RCC 7860 (cell line): ENCODE measurements at regions not wholly inside any gene's neighbourhood (a gene's known extent, or its start where the extent isn't known, plus 50 kb on each side); places are given as distances from the start of the nearest gene placed in this dataset.
"Not testable (repeated sequence)": the region's sequence is repeated elsewhere in the genome, so short reads cannot be mapped to it uniquely, and the experiment has no call there.

Source experiments
- DNase-seq: peaks from one replicate; pipeline ENCODE4 v3.0.0-alpha.2; 2015; ENCODE audit warnings: low spot score
- FAIRE-seq: peaks from 2 replicates; lab custom pipeline; 2012; peaks lifted over from hg19 to GRCh38; lab: Jason Lieb, UNC

DNA sequence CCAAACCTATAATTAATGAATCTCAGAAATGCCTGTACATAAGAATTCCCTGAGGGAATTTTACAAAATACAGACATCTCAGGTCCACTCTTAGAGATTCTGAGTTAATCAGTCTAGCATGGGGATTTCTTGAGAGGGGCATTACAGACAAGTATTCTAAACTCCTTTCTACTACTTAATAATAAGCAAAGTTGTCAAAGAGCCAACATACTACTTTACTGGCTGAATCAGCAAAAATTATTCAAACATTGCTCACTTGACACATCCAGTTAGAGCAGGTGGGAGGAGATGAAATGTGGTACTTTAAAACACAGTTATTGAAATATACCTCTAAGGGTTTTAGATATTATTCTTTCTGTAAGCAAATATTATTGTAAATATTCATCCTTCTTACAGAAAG, 1164.7 kb downstream of the CDY2B start:
- DNase-seq (no peak), FAIRE-seq (peak; percentile 25)

DNA sequence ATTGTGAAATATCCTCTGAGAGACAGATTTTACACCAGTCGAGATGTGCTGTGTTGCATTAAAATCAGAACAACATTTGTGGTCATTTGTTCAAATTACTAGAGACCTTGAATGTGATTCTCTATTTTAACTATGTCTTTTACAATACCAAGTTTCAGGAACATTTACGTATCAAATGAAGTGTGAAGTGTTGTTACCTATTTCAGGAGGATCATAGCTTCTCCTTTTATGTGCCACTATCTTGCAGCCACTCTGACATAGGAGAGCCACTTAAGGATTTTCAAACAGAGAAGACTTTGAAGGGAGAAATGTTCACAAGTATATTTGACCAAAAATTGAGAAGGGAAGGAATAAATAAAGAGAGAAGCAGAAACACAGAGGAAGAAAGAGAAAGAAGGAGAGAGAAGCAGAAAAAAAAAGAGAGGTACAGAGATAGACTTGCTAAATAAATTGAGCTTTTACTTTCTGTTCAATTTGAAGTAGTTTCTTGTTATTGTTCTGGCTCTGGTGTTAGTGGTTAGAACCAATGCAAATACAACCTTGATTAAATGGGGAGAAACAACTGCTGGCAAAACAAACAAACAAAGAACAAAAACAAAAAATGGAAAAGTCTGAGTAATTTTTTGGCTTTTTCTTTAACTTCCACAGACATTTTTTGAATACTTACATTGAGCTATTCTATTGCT, 1206.8 kb downstream of the CDY2B start:
- DNase-seq, result no peak
- FAIRE-seq, result no peak

DNA sequence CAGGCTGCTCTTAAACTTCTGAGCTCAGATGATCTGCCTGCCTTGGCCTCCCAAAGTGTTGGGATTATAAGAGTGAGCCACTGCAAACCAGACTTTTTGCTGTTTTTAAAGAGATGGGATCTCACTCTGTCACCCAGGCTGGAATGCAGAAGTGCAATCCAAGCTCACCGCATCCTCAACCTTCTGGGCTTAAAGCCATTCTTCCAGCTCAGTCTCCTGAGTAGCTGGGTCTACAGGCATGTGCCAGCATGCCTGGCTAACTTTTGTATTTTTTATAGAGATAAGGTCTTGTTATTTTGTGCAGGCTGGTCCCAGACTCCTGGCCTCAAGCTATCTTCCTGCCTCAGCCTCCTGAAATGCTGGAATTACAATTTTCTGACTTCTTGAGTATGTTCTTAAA, 1211.6 kb downstream of the CDY2B start:
- DNase-seq (peak; percentile 27), FAIRE-seq (no peak)

DNA sequence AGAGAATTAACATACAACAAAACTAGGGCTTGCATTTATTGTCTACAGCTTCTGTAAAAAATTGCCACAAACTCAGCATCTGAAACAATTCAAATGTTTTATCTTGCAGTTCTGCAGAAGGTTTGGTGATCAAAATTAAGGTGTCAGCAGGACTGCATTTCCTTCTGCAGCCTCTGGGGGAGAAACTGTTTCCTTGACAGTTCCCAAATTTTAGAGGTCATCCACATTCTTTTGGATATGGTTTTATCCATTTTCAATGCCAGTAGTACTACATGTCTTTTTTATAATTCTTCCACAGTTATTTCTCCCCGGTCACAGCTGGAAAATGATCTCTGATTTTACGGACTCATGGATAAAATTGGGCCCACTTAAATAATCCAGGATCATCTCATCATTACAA, 1217.3 kb downstream of the CDY2B start:
- FAIRE-seq (no peak), DNase-seq (no peak)

DNA sequence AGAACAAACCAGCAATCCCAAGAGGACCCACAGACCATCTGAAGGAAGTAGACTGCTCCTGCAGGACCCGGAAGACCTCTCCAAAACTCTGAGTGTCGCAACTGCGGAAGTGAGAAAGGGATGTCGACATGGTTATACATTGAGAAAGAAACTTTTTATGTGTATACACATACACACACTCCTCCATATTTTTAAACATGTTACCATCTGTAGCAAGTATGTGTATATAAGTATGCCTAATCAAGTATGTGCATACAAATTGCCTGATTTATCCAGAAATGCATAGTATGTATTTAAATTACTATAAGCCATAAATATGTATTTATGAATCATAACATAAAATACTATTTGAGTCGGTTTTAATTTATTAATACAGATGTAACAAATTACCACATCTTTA, 1220.7 kb downstream of the CDY2B start:
- peak; percentile 20 for FAIRE-seq

DNA sequence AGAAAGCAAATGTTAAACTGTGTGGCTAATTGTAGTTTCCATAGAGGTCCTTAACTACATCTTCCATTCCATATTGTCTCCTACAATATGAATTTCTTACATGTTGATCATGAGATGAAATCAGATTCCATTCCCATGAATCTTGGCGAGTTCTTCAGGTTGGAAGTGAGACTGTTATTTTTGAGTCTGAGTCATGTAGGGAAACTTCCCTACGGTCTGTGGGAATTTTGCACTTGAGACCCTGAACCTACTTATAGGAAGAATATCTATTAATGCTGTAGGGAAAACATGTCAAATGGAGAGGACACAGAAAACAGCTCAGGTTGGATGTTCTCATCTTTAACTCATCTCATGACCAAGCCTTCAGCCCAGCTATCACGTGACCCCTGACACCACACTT, 1226.0 kb downstream of the CDY2B start:
- DNase-seq, result peak; percentile 74
- FAIRE-seq, result peak; percentile 87

More for the DNA sequence above, 1220.7 kb downstream of the CDY2B start:
- no peak for DNase-seq

DNA sequence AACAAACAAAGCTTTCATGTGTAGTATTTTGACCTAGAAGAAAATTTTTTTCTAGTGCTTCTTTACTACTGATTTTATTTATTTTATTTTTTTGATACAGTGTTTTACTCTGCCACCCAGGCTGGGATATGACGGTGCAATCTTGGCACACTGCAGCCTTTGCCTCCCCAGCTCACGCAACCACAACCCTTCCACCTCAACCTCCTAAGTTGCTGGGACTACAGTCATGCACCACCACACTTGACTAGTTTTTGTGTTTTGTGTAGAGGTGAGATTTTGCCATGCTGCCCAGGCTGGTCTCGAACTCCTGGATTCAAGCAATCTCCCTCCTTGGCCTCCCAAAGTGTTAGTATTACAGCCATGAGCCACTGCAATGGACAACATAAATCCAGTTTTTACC, 1234.0 kb downstream of the CDY2B start:
- peak; percentile 97 for FAIRE-seq
- peak; percentile 76 for DNase-seq

DNA sequence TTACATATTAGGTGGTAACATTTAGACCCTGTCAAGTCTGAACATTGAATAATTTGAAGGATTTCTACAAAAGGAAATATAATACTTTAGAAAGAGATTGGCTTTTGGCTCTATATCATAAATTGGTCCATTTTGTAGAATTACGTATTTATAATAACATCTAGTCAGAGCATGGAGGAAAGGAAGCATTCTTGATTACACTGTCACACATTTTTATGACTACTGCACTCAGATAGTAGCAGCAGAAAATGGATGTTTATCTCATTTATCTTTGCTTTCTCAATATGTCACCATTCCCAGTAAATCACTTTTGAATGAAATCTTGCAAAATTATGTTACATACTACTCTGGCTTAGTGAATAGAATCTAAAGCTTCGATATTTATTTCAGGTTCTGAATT, 1234.6 kb downstream of the CDY2B start:
- no peak for FAIRE-seq
- DNase-seq, result no peak

DNA sequence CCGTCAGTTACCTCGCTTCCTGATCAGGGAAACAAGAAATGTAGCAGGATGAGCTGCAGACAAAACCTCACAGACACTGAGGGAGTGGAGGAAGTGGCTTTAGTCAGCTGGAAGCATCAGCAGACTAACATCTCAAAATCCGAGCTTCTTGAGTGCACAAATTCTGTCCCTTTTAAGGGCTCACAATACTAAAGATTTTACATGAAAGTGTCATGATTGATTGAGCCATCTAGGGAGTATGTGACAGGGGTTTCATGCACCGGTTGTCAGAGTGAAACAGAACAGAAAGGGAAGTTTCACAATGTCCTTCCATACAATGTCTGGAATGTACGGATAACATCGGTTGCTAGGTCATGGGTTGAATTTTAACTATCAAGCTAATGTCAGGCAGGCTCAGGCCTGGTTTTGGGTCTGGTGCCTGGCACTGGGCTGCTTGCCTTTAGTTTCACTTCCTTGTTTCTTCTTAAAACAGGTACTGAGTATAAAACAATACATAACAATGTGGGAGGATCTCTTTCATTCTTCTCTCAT, 1235.7 kb downstream of the CDY2B start:
- DNase-seq (peak; percentile 89), FAIRE-seq (peak; percentile 99)

DNA sequence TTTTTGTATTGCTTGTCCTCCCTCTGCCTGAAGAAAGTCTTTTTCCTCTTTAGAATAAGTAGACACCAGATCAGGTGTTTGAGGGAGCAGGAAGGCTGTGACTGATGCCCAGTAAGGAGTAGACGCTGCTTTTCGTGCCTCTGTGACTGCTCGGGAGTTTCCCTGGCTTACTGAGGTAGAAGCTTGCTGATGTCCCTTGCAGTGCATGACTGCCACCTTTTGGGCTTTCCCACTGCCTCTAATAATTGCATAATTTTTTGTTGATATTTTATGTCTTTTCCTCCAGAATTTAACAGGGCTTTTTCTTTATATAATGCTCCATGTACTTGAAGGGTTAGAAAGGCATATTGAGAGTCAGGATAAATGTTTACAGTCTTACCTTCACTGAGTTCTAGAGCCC, 1240.2 kb downstream of the CDY2B start:
- FAIRE-seq (peak; percentile 64), DNase-seq (no peak)

DNA sequence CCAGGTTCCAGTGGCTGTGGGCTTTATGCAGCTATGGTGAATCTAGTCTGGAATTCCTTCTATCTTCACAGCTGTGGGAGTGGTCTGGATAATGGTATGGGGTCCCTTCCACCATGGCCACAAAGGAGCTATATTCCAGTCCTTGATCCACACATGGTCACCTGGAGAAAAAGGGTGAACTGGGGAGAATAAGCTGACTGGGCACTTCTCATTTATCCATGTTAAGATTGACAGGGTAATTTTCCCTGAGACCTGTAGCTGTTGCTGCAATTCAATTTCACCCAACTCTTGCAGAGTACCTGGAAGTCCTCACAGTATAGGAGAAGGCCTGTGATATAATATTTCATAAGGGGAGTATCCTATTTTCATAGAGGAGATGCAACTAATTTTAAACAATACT, 1241.3 kb downstream of the CDY2B start:
- not testable (repeated sequence) for DNase-seq, FAIRE-seq

DNA sequence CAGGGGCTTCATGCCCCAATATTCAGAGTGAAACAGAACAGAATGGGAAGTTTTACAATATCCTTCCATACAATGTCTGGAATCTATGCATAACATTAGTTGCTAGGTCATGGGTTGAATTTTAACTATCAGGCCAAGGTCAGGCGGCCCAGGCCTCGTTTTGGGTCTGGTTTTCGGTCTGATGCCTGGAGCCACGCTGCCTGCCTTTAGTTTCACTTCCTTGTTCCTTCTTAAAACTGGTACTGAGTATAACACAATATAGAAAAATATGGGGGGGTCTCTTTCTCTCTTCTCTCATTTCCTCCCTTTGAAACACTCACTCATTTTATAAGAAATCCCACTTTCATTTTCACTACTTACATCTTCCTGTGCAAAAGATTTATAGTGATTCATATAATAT, 1243.8 kb downstream of the CDY2B start:
- DNase-seq, result no peak
- FAIRE-seq, result peak; percentile 58

DNA sequence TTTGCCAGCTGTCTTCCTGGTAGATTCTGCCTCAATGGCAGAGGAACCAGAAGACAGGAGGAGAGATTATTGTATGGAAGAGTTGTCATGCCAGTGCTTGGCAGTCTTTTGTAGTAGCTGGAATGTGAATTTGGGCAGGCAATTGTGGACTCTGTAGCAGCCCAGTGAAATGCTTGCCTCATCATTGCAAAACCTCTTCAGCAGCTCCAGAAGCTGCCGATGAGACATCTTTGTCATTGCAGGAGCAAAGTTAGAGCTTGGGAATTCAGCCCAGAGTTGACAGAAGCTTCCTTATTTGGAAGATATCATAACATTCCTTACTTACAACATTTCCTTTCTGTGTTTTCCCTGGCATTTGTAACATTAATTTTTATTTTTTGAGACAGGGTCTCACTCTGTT, 1250.9 kb downstream of the CDY2B start:
- DNase-seq (no peak), FAIRE-seq (no peak)

DNA sequence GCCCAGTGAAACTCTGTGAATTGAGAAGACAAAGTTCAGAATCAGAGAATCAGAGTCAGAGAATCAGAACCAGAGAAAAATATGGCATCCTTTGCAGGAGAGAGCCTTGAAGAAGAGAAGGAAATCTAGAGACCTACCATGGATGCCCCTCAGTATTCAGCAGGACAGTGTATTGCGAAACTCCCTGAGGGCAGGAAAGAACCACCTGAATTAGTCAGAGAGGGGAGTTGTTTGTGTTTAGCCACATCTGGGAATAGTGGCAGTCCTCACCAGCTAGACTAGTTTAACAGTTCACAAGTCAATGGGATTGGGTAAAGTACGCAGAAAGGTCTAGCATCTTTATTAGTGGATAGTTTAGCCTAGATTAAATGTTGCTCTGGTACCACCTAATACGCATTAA, 1252.9 kb downstream of the CDY2B start:
- DNase-seq (no peak), FAIRE-seq (no peak)

DNA sequence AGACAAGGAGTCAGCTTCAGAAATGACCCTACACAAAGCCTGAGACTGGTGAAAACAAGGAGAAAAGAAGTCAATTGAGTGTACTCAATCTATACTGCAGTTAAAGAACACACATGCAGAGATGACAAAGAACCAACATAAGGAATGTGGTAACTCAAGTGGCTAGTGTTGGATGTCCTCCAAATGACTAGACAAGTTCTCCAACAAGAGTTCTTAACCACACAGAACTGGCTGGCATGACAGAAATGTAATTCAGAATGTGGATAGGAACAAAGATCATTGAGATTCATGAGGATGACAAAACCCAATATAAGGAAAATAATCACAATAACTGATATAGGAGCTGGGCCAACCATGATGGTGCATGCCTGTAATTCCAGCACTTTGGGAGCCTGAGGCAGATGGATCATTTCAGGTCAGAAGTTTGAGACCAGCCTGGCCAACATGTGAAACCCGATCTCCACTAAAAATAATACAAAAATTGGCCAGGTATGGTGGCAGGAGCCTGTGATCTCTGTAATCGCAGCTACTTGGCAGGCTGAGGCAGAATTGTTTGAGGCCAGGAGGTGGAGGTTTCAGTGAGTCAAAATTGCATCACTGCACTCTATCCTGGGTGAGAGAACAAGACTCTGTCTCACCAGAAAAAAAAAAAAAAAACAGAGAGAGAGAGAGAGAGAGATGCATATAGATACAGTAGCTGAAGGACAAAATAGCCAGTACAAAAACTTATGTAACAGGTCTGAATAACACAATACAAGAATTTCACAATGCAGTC, 1263.6 kb downstream of the CDY2B start:
- FAIRE-seq (peak; percentile 99), DNase-seq (peak; percentile 79)

DNA sequence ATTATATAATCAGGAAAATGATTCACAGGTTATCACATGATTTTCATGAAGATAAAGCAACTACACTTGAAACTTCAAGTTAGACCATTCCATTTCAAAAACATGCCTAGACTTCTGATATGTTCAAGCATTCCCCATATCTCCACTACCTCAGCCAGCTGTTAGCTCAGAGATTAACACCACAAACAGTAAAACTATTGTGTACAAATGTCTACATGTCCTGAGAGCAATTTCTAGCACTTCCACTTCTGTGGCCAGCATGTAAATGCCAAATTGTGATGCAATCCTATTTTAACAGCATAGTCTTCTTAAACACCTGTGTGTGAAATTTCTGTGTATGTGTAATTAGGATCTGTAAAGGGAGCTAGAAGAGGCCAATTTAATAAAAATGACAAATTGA, 1271.3 kb downstream of the CDY2B start:
- no peak for DNase-seq
- FAIRE-seq, result peak; percentile 44

DNA sequence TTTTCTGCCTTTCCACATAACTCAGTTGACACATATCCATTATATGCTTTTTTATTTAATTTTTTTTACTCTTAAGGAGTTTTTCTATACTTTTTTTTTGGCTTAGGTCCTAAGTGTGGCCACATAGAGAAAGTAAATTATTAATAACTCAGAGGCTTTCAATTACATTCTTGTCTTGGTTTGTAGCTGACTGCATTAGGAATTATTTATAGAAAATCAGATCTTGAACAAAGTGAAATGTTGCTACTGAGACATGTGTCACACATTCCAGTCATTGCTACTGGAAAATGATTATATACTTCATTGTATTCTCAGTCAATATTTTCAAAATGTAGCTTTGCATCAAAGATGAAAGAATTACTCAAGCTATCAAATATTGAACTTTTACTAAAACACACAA, 1277.9 kb downstream of the CDY2B start:
- FAIRE-seq (peak; percentile 99), DNase-seq (peak; percentile 74)

DNA sequence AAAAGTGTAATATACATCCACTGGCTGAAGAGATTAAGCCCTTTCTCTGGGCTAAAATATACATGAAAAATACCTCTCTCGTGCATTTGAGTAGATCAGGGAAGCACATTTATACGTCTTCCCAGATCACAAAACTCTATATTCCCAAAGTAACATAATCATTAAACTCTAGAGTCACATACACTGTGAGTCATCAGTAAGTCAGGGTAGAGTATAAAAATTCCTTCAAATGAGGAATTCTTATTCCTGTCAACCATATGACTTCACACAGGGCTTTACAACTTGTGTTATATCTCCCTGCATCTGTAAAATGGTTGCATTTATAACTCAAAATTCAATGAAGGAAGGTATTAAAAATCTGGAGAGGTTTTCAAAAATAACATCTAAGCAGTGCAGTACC, 1278.4 kb downstream of the CDY2B start:
- FAIRE-seq (no peak), DNase-seq (peak; percentile 78)

DNA sequence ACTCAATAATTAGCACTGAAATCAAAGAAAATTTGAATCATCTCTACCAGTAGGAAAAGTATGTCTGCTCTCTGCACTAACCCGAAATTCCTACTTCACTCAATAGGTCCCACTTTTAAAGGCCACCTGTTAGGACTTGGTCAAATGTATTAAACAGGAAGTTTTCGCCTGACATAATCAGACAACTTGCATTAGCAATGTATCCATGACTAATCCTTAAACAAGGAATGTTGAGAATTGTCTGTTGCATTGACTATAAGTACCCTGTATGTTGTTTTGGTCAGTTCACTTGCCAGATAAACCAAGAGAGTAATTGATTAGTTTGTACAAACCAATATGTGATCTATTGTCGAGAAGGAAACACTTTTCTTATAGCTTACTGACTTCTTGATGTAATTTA, 1308.0 kb downstream of the CDY2B start:
- FAIRE-seq (no peak), DNase-seq (no peak)

DNA sequence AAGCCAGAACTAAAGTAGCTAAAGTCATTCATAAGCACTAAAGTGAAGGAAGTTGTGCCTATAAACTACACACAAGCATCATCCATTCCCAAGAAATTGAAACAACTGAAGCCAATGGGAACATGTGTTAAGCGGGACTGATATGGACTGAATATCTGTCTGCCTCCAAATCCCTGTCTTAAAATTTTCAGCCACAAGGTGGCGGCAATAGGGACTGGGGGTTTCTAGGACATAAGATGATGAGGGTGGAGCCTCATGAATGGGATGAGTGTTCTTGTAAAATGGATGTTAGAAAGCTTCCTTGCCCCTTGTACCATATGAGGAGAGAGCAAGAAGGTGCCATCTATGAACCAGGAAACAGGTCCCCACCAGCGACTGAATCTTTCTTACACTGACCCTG, 1317.5 kb downstream of the CDY2B start:
- FAIRE-seq (no peak), DNase-seq (no peak)

DNA sequence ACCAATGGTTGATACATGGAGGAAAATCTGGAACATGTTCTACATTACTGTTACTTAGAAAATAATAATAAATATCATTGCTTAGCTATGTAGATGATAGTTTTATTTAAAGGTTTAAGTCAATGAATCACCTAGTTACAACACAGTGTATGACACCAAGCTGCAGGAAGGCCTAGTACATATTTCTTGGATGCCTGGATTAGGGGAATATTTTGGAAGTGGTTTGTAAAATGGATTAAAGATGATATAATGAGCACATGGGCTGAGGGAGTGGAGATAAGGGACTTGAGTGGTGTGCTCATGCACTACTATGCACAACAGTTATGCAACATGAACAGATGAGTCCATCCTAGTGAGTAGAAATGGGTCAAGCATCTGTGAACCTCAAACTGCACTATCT, 1358.0 kb downstream of the CDY2B start:
- FAIRE-seq, result no peak
- DNase-seq, result no peak

DNA sequence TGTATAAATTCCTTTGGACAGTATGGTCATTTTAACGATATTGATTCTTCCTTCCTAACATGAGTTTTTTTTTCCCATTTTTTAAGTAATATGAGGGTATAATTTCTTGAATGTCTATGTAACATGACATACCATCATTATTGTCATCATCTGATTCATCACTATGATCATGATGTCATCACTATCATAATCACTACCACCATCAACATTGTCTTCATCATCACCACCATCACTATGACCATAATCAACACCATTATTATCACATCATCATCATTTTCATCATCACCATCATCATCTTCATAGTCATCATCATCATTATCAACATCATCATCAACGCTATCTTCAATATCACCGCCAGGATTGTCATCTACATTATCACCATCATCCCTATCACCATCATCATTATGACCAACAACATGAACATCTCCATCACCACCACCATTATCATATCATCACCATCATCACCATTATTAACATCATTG, 1377.2 kb downstream of the CDY2B start:
- DNase-seq (no peak), FAIRE-seq (no peak)
